GM18508 (cell line): ENCODE measurements at regions not wholly inside any gene's neighbourhood (a gene's known extent, or its start where the extent isn't known, plus 50 kb on each side); places are given as distances from the start of the nearest gene placed in this dataset.

Experiments used
- ATAC-seq: cut with Tn5 transposase; IDR thresholded peaks from one replicate; pipeline ENCODE4 v1.9.1; 2021; ENCODE audit warnings: moderate number of reproducible peaks; ENCODE audit not compliant: insufficient read depth, unreplicated experiment

- no peak for ATAC-seq
These were observed 663.6 kb downstream of the BCL11B start for GRCh38 chr14:98608071-98609060.

DNA sequence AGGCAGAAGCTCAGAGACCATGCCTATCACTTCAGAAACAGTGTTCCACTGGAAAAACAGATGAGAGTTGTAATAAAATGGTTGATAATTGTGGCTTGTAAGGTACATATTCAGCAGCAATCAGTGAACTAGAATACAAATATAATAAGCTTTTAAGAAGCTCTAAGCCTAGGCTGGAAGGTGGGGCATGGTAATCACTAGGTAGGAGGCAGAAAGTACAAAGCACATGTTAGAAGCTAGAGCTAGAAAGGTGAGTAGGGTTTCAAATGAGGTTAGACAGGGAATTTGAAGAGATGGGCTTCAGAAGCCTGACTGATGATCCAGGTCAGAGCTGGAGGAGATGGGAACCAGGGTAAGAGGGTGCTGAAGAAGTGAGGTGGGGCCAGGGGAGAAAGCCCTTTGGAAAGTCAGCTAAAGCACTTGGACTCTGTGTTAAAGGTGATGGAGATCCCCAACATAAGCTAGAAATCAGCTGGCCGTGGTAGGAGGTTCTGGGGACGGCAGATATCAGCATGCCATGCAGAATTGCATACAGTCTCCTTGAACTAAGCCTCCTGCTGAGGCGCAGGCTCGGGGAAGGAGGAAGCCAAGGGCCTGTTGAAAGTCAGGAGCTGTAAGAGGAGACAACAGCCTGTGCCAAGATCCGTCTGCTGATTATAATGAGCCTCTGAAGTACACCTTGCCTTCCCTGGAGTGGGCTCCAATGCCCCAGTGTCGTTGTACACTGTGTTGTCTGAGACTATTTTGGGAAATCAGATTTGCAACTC is 659.4 kb downstream of the BCL11B start:
- no peak for ATAC-seq

GRCh38 chr14:98614741-98615140 is 657.3 kb downstream of the BCL11B start:
- ATAC-seq = no peak

GRCh38 chr14:98622208-98623051 is 649.6 kb downstream of the BCL11B start:
- ATAC-seq = no peak

DNA sequence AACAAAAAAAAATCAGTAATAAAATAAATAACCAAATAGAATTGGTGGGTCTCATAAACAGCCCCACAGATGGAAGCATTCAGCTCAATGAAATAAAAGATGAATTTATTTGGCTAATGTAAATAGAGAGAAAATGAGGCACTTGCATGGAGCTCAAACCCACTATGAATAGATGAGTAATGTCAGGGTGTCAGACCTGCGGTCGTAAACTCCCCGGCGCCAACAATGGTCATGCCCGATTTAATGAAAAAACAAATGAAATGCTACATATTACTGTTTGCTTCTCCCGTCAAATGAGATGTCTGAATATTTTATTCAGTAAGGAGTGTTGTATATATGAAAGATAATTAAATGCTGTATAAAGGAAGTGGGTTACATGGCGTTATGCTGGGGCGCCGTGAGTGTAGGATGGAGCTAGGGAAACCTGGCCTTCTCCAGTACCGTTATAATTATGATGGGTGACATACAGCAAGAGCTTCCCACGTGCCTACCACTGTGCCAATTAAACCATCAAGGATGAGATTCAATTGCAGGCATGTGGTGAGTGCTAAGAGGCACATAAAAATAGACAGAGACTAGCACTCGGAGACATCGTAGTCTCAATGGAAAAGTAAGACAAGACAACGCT is 648.1 kb downstream of the BCL11B start:
- ATAC-seq = no peak

DNA sequence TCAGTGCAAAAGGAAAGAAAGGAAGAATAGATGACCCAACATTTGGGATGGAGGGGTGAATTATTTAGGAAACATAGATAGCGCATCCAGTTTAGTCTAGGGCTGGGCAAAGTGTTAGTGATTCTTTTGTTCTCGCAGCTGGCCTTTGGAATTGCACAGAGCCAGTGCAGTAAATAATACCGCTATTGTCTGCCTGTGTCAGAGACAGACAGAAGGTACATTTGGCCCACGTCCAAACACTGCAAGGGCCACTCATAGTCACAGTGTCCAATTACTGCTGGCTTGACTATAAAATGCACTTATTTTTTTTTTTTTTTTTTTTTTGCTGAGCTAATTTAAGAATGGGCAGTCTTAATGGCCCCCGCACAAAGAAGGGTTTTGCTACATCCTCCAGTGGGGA is 638.6 kb downstream of the BCL11B start:
- ATAC-seq = no peak

- no peak for ATAC-seq
These were observed 637.8 kb downstream of the BCL11B start for GRCh38 chr14:98634043-98634820.

DNA sequence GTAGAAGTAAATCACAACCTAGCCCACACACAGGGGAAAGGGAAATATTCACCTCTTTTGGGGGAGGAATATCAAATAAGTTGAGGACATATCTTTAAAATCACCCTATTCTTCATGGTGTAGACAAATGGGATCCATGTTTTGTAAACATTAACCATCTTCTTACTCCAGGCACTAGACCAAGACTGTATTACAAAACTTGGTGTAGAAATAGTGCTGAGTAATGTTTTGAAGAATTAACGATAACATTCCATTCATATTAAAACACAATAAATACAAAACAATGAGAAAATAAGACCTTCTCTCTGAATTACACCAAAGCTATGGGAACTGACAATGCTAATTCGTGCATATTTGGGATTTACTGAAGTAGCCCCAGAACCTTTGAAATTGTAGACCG is 633.6 kb downstream of the BCL11B start:
- ATAC-seq = no peak

DNA sequence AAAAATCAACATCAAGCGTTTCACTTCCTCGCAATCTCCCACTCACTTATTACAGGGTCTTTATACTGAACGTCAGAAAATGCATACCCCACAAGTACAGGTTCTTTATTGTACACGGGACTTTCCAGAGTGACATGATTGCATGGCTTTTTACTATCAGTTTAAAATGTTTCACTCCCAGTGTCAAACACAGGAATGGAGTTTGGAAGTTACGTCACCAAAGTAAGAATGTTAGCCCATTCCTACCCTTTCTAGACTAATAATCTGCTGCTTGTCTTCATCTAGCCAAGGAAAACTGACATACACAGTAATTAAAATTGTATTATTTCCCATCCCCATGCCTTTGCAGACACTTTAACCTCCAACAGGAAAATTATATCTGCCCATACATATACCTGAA is 624.2 kb downstream of the BCL11B start:
- no peak for ATAC-seq

GRCh38 chr14:98651037-98651436 is 621.0 kb downstream of the BCL11B start:
- ATAC-seq = no peak

DNA sequence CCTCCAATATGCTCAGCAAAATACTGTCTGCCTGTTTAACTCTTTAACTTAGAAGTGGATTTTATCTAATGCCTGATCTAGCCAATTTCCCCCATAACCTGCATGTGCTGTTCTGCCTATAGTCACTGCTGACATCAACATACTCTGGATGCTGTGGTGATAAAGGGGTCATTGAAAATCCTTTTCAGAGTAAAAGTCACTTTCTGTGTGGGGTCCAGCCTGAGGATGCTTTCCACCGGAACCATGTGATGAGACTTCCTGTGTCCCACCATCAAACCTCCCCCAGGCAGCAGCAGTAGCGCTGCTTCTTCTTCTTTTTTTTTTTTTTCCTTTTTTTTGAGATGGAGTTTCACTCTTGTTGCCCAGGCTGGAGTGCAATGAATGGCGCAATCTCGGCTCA is 607.0 kb downstream of the BCL11B start:
- no peak for ATAC-seq

DNA sequence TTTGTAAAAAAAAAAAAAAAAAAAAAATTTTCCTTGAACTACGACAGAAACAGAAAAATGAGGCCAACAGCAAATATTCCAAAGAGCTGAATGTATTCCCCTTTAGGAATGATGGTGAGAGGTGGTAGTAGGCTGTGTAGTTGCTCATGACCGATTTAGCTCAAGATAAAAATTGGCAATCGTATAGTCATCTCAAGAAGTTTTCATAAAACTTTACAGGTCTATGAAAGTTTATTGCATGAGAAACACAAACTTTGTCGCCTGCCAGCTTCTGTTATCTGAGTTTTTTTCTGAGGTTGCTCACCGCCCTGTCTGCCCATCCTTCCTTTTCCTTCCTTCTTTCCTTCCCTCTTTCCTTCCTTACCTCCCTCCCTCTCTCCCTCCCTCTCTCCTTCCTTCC is 605.5 kb downstream of the BCL11B start:
- ATAC-seq = no peak

DNA sequence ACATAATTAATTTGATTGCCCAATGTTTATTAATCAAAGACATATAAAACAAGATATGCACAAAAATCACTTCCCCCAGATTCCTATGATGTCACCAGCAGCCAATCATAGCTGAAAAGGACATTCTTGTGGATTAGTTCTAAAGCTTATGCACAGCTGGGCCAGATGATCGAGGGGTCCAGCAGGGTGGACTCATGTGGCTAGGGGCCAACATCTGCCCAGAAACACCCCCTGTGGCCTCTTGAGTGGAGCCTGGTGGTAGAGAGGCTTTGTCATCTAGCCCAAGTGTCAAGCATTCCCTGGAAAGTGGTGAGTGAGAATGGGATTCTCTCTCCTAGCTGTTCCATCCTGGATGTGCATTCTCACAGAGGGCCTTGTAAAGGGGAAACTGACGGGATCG is 590.0 kb downstream of the BCL11B start:
- no peak for ATAC-seq

GRCh38 chr14:98682726-98683125 is 589.3 kb downstream of the BCL11B start:
- no peak for ATAC-seq

GRCh38 chr14:98684468-98684867 is 587.5 kb downstream of the BCL11B start:
- no peak for ATAC-seq

- no peak for ATAC-seq
These were observed 586.3 kb downstream of the BCL11B start for GRCh38 chr14:98685725-98686124.

- no peak for ATAC-seq
These were observed 583.6 kb downstream of the BCL11B start for GRCh38 chr14:98688446-98688845.

DNA sequence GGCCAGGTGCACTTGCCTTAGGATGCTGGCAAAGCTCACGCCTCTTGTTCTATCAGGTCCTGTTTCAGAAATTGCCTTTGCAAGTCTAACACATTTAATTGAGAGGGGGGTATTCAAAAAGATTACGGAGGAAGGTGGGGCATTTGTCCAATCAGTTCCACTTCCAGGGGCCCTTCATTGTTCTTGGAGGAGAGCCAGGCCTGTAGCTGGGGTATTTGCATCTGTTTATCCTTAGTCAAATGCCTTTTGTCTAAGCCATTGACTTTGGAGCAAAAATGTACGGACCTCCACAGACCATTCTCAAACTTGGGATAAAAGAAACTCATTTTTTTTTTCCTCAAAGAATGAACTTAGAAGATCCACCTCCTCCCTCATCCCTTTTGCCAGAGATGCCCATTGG is 582.0 kb downstream of the BCL11B start:
- ATAC-seq = no peak

GRCh38 chr14:98692832-98693231 is 579.2 kb downstream of the BCL11B start:
- ATAC-seq = no peak
